ENCODE measurements at regions not wholly inside any gene's neighbourhood (a gene's known extent, or its start where the extent isn't known, plus 50 kb on each side); places are given as distances from the start of the nearest gene placed in this dataset.
A peak's percentile ranks its signal among the peaks of the same experiment; 100 is the strongest.

DNA sequence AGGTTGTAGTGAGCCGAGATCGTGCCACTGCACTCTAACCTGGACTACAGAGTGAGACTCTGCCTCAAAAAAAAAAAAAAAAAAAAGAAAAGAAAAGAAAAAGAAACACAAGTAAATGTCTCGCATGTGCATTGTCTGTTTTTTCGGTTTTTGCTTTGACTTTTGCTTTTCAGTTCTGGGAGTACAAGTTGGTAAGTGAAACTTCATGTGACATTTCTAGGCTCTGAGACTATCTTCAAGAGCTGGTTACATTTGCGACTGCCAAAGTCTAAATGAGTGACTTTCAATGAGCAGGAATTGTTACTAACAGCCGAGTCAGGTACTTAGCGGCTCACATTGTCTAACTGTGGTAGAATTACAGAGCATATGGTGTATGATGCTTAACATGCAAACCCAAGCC is 107.0 kb upstream of the CELF2 start:
- H3K4me3 ChIP-seq (ENCODE audit: control insufficient read depth, low read depth, low read length) = no peak overlapping the region
- DNase-seq (ENCODE audit: low read depth) = peak; percentile 20
- TF ChIP-seq, protein P1, sequence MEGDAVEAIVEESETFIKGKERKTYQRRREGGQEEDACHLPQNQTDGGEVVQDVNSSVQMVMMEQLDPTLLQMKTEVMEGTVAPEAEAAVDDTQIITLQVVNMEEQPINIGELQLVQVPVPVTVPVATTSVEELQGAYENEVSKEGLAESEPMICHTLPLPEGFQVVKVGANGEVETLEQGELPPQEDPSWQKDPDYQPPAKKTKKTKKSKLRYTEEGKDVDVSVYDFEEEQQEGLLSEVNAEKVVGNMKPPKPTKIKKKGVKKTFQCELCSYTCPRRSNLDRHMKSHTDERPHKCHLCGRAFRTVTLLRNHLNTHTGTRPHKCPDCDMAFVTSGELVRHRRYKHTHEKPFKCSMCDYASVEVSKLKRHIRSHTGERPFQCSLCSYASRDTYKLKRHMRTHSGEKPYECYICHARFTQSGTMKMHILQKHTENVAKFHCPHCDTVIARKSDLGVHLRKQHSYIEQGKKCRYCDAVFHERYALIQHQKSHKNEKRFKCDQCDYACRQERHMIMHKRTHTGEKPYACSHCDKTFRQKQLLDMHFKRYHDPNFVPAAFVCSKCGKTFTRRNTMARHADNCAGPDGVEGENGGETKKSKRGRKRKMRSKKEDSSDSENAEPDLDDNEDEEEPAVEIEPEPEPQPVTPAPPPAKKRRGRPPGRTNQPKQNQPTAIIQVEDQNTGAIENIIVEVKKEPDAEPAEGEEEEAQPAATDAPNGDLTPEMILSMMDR (conservative IDR thresholded peaks at IDR 0.05; ENCODE audit: control insufficient read depth, insufficient read depth, low read depth, low read length) = no peak

DNA sequence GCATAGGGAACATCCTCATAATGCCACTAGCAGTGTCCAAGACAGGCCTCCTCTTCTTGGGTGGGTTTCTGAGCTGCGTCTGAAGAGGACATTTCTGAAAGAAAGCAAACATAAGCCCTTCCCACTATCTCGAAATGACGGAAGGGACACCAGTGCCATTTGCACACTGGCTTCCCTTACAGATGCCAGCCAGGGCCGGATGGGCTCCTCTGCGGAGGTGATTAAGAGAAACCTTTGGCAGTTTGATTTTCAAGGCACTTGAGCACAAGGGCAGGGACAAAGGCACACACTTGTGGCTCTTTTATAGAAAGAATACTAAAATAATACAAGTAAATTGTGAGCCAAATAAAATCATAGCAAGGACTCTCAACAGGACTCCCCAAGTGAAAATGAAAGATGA is 106.6 kb upstream of the CELF2 start:
- no peak for DNase-seq (ENCODE audit: low read depth)
- TF ChIP-seq, protein P1 (conservative IDR thresholded peaks at IDR 0.05; ENCODE audit: control insufficient read depth, insufficient read depth, low read depth, low read length) = no peak
- no peak overlapping the region for H3K4me3 ChIP-seq (ENCODE audit: control insufficient read depth, low read depth, low read length)

- H3K4me3 ChIP-seq (ENCODE audit: control insufficient read depth, low read depth, low read length) = peak overlapping the region; percentile 31
- peak; percentile 88 for DNase-seq (ENCODE audit: low read depth)
- TF ChIP-seq, protein P1 (conservative IDR thresholded peaks at IDR 0.05; ENCODE audit: control insufficient read depth, insufficient read depth, low read depth, low read length) = no peak
Observed at GRCh38 chr10:10911471-10911921, 106.2 kb upstream of the CELF2 start.

GRCh38 chr10:10914144-10914543 is 103.5 kb upstream of the CELF2 start:
- DNase-seq (ENCODE audit: low read depth) = no peak
- no peak overlapping the region for H3K4me3 ChIP-seq (ENCODE audit: control insufficient read depth, low read depth, low read length)

GRCh38 chr10:10915215-10915614 is 102.5 kb upstream of the CELF2 start:
- TF ChIP-seq, protein P1 (conservative IDR thresholded peaks at IDR 0.05; ENCODE audit: control insufficient read depth, insufficient read depth, low read depth, low read length) = no peak
- DNase-seq (ENCODE audit: low read depth) = no peak
- no peak overlapping the region for H3K4me3 ChIP-seq (ENCODE audit: control insufficient read depth, low read depth, low read length)

More at GRCh38 chr10:10914144-10914543, 103.5 kb upstream of the CELF2 start:
- TF ChIP-seq, protein P1 (conservative IDR thresholded peaks at IDR 0.05; ENCODE audit: control insufficient read depth, insufficient read depth, low read depth, low read length) = no peak

DNA sequence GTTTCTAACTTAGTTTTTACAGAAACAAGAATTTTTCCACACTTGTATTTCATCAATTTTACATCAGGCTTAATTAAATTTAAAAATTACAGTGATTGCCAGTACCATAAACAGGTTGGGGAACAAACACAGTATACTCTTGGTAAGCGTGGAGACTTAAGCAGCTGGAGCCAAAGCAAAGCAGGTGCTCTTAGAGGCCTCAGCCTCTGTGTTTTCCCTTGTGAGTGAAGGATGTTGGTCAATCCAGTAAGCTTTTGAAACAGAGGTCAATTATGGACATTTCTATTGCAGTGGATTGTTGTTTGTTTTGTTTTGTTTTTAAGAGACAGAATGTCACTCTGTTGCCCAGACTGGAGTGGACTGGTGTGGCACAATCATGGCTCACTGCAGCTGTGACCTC is 100.6 kb upstream of the CELF2 start:
- no peak for DNase-seq (ENCODE audit: low read depth)
- TF ChIP-seq, protein P1 (conservative IDR thresholded peaks at IDR 0.05; ENCODE audit: control insufficient read depth, insufficient read depth, low read depth, low read length) = no peak
- no peak overlapping the region for H3K4me3 ChIP-seq (ENCODE audit: control insufficient read depth, low read depth, low read length)

DNA sequence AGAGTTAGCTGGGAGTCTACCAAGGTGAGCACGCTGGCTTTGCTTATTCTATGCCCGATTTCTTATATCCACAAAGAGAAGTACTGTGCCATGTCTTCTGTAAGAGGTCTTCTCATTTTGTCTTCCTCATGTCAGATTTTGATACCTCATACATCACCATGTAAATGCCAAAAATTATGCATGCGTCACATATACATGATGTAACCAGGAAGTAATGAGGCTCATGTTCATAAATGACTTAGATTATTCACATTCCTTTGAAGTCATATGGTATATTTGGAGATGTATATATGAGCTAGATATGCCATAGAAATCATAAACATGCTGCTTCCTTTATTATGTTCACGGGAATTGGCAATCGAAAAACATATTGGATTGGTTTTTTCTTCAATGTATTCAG is 97.7 kb upstream of the CELF2 start:
- TF ChIP-seq, protein P1 (conservative IDR thresholded peaks at IDR 0.05; ENCODE audit: control insufficient read depth, insufficient read depth, low read depth, low read length) = no peak
- H3K4me3 ChIP-seq (ENCODE audit: control insufficient read depth, low read depth, low read length) = no peak overlapping the region
- no peak for DNase-seq (ENCODE audit: low read depth)
